Stimulated activated naive CD8-positive, alpha-beta T cell treated with anti-CD3 and anti-CD28 coated beads, Interleukin-15, Interleukin-2, amounts not matched to agents 100 U/mL and 50 U/mL, for 24 hours (primary cell): ENCODE measurements at regions not wholly inside any gene's neighbourhood (a gene's known extent, or its start where the extent isn't known, plus 50 kb on each side); places are given as distances from the start of the nearest gene placed in this dataset.

ENCODE experiments used
- ATAC-seq: fragments of 150-1000 bp; cut with Tn5 transposase; one replicate; pipeline ENCODE4 v1.10.0; 2021
- DNase-seq: peaks from one replicate; pipeline ENCODE4 v3.0.0; 2021

DNA sequence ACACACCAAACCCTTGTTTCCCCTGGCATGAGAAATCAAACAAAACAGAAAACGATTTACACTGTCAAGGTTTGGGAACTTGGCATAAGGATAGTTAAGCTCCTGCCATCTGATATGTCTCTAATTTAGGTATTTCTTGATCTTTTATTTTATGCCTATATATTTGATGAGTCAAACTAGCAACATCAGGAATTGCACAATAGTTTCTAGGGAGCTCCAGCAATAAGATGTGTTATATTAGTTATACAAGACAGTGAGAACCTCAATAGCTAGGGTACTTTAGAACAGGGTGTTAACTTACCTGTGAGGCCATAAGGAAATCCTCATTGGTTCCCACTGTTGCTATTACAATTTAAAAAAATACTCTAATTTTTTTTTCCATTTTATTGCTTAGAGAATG lies 474.2 kb downstream of the GBA3 start:
- no peak for ATAC-seq
- DNase-seq: no peak

DNA sequence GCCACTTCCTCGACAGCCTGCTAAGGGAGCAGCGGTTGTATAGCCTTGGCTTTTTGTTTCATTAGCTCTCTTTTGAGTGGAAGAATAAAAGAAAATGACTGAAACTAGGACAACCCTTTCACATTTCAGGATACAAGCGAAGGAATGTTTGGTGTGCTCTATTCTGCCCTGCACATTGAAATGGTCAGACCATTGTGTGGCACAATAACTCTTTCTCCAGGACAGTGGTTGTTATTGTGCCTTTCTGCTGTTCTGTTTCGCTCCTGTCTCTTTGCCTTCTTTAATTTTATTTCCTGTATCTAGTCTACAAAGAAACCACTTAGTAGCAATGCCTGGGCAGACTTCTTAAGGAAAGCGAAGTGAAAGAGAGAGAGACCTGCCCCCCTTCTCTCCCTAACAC lies 473.7 kb downstream of the GBA3 start:
- DNase-seq (no peak), ATAC-seq (no peak)

DNA sequence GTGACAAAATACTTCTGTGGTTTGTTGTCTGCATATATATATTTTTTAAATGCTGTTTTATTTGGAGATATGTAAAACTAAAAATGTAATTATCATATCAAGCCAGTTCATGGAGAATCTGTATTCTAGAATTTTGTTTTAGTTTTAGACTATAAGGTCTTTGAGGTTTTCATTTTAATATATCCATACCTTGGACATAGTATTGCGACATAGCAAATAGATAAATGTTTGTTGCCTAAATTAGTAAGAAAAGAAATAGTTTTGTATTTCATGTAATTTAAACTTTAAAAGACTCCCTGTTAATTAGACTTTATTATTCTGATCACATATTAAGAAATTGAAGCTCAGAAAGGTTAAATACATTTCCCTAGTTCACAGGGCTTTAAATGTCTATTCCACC lies 472.9 kb downstream of the GBA3 start:
- DNase-seq (no peak), ATAC-seq (no peak)

GRCh38 chr4:23163647-23164436 lies 471.1 kb downstream of the GBA3 start:
- no peak for ATAC-seq
- DNase-seq: no peak

- DNase-seq (no peak), ATAC-seq (no peak)
Measured at GRCh38 chr4:23162275-23162674, 469.5 kb downstream of the GBA3 start.

DNA sequence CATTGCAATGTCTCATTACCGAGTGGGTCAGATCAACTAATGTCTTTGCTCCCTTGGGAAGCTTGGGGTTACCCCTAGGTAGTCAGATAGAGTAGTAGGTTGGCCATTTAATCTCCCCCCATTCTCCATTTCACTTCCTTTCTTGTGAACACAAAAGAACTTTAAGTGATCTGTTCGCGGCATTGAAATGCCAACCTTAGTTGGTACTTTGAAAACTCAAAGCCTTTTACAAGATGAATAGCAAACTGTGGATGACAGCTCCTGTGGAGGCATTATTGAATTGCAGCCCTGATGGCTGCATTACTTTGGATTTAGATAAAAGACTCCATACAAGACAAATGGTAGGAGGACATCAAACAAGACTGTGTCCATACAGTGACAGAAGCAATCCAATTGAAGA lies 469.1 kb downstream of the GBA3 start:
- no peak for DNase-seq

DNA sequence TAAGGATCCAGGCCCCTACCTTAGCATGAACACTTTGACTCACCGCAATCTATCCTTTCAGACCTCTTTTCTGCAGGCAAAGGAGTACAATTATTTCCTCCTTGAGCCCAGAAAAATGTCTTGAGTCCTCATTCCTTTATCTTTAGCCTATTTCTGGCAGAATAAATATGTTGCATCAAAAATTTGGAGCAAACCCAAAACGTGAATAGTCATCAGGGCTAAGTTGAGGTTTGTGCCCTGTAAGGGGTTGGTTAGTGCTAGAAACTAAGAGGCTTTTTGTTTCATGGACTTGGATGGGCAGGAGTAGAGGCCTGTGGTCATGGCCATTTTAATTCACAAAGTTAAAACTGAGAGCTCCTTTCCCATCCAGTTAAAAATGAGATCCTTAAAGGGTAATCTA lies 460.3 kb downstream of the GBA3 start:
- ATAC-seq (no peak), DNase-seq (no peak)

More for the DNA sequence above, 469.1 kb downstream of the GBA3 start:
- ATAC-seq: no peak

DNA sequence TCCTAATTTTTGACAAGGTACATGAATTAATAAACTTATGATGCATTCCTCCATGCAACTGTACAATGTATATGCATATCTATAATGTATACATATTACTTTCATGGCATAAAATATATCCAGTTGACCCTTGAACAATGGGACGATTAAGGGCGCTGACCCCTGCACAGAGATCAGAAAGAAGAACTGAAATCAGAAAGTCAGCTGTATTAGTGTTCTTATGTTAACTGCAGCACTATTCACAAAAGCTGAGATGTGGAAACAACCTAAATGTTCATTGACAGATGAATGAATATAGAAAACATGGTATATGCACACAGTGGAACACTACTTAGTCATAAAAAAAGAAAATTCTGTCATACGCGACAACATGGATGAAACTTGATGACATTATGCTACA lies 457.1 kb downstream of the GBA3 start:
- no peak for DNase-seq
- no peak for ATAC-seq

DNA sequence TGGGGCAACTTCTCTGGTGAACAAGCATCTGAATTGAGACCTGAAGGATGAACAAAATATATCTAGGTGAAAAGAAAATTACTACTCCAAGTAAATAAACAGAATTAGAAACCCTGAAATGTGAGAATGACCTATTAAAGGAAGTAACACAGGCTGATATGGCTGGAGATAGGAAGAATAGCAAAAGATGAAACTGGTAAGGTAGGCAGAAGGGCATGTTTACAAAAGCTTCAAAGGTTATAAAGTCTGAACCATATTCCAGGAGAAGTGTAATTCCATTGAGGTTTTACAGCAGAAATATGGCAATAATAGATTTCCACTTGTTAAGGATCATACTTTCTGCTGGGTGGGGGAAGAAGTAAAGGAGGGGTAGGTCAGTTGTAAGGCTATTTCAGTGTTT lies 452.0 kb downstream of the GBA3 start:
- ATAC-seq: no peak

GRCh38 chr4:23135792-23136645 lies 443.3 kb downstream of the GBA3 start:
- no peak for DNase-seq

More for the DNA sequence above, 452.0 kb downstream of the GBA3 start:
- no peak for DNase-seq

DNA sequence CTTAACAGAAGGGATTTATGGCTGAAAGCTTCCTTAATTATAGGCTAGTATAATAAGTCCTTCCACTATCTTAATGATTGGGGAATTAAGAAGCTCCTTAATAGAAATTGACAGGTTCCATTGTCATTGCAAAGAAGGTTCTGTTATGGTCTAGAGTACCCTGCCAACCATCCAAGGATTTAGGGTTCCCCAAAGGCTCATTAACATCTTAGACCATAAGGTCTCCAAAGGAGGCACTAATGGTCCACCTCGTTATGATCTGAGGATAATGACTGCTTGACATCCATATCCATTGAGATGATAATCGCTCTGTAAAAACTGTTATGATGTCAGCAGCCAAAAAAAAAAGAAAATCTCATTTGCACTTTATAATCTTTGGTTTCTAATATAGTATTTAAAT lies 441.6 kb downstream of the GBA3 start:
- ATAC-seq: no peak
- no peak for DNase-seq

More at GRCh38 chr4:23135792-23136645, 443.3 kb downstream of the GBA3 start:
- no peak for ATAC-seq

- ATAC-seq: no peak
- no peak for DNase-seq
Measured at GRCh38 chr4:23130845-23131244, 438.1 kb downstream of the GBA3 start.

GRCh38 chr4:23125118-23125517 lies 432.4 kb downstream of the GBA3 start:
- no peak for DNase-seq
- ATAC-seq: no peak

GRCh38 chr4:23122666-23123400 lies 430.1 kb downstream of the GBA3 start:
- no peak for DNase-seq
- ATAC-seq: no peak

GRCh38 chr4:23120374-23120773 lies 427.6 kb downstream of the GBA3 start:
- no peak for DNase-seq
- no peak for ATAC-seq

DNA sequence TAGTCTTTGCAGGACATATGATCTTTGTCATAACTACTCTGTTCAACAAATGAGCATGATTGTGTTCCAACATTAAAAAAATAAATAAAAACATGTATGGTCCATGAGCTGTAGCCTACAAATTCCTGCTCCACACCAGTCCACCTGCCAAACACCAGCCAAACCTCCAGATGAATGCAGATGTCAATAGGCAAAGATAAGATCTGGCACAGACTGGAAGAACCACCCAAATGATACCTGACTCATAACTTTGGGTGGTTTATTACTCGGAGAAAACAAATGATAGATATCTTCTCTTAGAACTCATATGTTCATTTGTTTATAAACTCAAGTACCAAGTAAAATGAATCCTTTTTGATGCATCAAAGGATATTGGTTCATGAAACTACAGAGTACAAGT lies 425.1 kb downstream of the GBA3 start:
- ATAC-seq (no peak), DNase-seq (no peak)

GRCh38 chr4:23114538-23114937 lies 421.8 kb downstream of the GBA3 start:
- ATAC-seq: no peak
- no peak for DNase-seq

- ATAC-seq (no peak), DNase-seq (no peak)
Measured at GRCh38 chr4:23113104-23113503, 420.4 kb downstream of the GBA3 start.

DNA sequence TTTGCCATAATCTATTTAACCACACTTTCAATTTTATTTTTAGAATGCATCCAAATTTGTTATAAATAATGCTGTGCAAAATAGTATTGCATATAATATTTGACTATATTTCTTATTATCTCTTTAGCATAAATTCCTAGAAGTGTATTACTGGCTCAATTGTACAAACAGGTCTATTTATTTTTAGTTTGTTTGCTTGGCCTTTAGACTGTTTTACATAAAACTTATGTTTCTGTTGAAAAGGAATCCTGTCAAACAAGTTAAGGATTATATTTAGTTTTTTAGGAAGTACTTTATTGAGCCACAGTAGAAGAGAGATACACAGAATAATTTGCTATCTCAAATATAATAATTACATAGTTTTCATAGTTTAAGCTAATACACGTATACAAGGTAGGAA lies 413.8 kb downstream of the GBA3 start:
- ATAC-seq: no peak

DNA sequence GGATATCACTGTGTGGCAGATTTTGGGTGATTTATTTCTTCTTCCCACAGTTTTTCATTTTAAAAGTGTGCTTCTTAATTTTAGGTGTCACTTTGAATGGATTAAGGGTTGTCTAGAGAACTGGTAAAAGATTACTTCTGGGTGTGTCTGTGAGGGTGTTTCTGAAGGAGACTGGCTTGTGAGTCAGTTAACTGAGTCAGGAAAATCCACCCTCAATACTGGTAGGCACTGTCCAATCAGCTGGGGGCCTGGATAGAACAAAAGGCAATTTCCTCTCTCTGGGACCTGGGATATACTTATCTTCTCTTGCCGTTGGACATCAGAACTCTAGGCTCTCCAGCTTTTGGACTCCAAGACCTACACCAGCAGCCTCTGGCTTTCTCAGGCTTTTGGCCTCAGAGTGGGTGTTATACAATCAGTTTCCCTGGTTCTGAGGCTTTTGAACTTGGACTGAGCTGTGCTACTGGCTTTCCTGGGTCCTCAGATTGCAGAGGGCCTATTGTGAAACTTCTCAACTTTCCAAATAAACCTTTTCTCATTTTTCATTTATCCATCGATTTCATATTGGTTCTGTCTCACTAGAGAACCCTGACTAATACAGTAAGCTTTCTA lies 413.1 kb downstream of the GBA3 start:
- no peak for DNase-seq
- ATAC-seq: no peak

More for the DNA sequence above, 413.8 kb downstream of the GBA3 start:
- DNase-seq: no peak

DNA sequence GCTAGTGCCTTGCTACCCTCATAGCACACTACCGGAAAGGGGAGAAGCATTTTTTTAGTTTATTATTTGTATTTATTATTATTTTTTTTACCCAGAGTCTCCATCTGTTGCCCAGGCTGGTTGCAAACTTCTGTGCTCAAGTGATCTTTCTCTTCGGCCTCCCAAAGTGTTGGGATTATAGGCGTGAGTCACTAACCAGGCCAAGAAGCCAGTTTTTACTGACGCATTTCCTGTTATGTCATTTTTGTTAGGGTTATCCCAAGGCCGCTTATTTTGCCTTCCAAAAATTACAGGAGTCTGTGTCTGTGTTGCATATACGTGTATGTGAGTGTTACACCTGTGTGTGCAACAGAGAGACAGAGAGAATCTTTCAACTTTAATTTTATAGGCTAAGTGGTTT lies 404.5 kb downstream of the GBA3 start:
- ATAC-seq: no peak
- DNase-seq: no peak

DNA sequence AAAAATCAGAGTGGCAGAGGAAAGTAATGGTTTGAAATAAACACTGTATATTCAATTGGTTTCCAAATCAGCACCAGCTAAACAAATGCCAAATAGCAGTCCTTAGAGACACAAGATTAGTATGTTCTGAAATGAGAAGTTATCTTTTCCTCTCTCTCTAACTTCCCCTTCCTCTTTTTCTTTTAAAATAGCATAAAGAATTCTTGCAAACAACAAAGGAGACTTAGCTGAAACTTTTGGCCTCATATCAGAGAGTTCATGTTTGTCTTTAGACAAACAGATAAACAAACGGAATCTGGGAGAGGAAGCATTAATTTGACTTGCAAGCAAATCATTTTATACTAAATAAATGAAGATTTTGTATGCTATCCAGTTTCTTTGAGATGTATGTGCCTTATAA lies 399.0 kb downstream of the GBA3 start:
- DNase-seq (no peak), ATAC-seq (no peak)

DNA sequence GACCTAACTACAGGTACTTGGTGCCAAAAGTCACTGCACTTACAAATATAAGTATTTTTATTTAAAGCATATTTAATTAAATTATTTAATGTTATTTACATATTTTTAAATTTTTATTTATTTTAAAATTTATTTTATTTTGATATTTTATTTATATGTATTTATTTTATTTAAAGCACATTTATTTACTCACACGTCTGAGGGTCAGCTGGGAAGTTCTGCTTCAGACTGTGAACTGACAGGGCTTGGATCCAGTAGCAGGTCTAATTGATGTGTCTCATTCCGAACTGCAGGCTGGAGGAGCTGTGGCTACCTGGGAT lies 392.5 kb downstream of the GBA3 start:
- ATAC-seq (no peak), DNase-seq (no peak)
